Suppressor macrophage (primary cell): ENCODE measurements at regions not wholly inside any gene's neighbourhood (a gene's known extent, or its start where the extent isn't known, plus 50 kb on each side); places are given as distances from the start of the nearest gene placed in this dataset.
A peak's percentile ranks its signal among the peaks of the same experiment; 100 is the strongest.
"Not testable (repeated sequence)": the region's sequence is repeated elsewhere in the genome, so short reads cannot be mapped to it uniquely, and the experiment has no call there.

Experiments used
- DNase-seq, 4 experiments: peaks; one replicate each; pipeline ENCODE4 v3.0.0-alpha.2; 2020 to 2022

- peak in 1 of 4 experiments; percentile 2 for DNase-seq
Observed at GRCh38 chr9:86997156-86997555, 49.9 kb upstream of the GAS1 start.

DNA sequence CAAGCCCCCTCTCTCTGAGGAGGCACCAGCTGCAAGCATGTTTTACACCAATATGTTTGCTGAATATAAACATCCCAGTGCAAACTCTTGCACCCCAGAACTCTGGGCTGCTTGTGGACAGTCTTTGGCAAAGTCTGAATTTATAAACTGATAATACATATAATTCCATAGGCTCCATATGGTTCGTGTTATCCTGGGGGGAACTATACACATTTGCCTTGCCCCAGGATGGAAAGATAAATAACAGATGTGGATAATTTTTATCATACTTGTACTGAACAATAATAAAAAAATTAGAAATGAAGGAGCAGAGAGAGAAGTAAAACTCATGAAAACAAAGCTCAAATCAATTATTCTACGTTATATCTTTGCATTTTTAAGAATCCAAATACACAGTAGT, 50.6 kb upstream of the GAS1 start:
- no peak for DNase-seq

DNA sequence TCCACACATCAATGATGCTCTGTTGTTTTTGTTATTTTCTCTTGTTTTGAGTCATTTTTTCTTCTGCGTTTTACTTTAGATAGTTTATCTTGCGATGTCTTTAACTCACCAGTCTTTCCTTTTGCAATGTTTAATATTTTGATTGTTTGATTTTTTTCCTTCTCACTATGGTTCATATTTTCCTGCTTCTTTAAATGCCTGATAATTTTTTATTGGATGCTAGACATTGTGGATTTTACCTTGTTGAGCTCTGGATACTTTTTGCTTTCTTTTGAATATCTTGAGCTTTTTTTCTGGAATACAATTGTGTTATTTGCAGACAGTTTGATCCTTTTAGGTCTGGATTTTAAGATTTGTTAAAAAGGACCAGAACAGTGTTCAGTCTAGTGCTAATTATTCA, 55.2 kb upstream of the GAS1 start:
- DNase-seq, result no peak

DNA sequence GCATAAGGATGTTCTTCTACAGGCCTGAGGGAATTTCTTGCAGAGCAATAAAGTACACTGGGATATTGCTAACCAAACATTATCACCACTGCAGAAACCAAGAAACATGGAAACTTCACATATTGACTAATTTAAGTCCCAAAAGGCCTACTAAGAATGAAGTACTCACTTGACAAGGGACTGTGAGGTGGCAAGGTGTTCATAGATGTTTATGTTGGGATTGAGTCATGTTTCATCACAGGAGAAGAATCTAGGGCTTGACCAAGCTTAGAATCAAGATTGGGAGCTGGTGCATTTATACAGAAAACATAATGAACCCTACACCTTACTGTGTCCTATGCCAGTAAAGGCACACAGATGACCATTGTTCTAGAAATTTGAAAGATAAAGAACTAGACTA, 56.7 kb upstream of the GAS1 start:
- no peak for DNase-seq

GRCh38 chr9:87006956-87007355, 59.6 kb upstream of the GAS1 start:
- no peak for DNase-seq

DNA sequence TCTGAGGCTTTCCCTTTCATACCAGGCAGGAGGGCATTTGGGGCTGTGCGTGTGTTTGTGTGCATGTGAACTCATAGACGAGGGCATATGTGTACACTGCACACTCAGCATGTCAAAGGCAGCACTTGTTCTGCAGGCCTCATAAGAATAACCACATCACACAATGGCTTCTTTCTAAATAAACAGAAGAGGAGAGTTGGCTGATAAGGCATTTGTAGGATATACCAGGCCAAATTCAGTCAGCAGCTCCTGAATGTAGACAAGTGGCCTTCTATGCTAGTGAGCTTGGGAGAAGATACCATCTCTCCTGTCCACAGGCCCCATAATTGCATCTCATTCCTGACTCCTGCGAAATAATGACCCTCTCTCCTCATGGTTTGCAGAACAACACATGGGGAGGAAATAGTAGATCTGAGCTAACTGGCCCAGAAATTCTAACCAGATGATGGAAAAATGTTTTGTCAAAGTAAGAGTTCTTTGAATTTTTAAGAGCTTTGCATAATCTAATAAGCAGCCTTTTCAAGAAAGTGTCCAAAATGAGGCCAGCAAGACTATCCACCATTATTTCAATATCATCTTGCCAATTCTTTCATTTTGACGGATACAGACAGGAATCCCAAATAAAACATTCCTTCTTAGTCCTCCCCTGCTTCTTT, 60.5 kb upstream of the GAS1 start:
- no peak for DNase-seq

- DNase-seq, result no peak
Observed at GRCh38 chr9:87008667-87009066, 61.4 kb upstream of the GAS1 start.

- DNase-seq, result no peak
Observed at GRCh38 chr9:87010626-87011025, 63.3 kb upstream of the GAS1 start.

DNA sequence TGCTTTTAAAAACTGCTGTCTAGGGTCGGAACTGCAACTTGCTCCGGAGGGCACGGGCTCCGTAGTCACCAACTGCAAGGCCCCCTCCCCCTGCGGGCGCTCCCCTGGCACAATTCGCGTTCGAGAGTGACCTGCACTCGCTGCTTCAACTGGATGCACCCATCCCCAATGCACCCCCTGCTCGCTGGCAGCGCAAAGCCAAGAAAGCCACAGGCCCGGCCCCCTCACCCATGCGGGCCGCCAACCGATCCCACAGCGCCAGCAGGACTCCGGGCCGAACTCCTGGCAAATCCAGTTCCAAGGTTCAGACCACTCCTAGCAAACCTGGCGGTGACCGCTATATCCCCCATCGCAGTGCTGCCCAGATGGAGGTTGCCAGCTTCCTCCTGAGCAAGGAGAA, 64.2 kb upstream of the GAS1 start:
- DNase-seq, result no peak

DNA sequence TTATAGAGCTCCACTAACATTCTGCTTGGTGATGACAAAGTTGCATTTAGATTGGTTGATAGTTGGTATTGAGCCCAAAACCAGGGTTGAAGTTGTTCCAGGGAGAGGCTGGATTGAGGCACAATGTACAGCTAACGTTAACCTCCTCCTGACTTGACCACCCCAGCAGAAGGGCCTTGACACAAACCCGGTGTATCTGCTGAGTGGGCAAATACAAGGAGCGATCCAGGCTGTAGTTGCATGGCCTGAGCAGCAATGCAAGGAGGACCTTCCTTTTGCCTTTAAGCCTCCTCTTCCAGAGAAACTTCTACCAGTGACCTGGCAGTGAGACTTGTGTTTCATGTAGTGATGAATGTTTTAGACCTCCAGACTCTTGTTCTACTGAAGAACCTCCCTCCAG, 66.2 kb upstream of the GAS1 start:
- no peak for DNase-seq

DNA sequence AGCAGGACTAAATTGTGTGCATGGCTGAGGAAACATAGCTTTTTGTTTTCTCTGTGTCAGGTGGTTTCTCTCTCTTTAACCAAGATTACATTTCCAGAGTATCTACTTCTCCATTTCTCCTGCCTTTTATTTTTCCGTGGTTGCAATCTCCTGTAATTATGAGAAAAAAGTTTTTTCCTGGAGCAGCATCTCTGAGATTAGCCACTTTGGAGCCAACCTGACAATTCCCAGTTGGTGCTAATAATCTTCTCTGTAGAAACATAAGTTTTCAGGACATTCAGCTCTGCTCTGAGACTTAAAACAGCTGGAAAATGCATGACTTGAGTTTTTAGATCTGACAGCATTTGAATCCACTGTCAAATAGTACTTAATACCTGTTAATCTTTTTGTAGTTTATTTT, 67.1 kb upstream of the GAS1 start:
- no peak for DNase-seq

DNA sequence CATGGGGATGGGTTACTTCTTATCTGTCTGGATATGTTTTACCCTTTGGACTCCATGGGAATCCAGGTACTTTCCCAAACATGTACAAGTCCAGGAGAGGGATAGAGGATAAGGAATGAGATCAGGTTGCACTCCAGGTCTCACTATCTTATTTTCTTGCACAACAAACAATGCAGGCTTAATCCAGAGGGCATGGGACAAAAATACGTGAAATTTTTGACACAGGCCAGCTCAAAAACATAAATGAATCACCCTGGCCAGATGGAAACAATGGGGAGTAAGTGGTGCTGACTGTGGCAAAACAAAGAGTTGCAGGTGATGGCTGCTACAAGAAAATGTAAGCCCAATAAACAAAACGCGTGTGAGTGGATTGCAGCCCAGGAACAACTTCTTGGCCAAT, 69.4 kb upstream of the GAS1 start:
- DNase-seq, result no peak

- no peak for DNase-seq
Observed at GRCh38 chr9:87020169-87020950, 73.1 kb upstream of the GAS1 start.

DNA sequence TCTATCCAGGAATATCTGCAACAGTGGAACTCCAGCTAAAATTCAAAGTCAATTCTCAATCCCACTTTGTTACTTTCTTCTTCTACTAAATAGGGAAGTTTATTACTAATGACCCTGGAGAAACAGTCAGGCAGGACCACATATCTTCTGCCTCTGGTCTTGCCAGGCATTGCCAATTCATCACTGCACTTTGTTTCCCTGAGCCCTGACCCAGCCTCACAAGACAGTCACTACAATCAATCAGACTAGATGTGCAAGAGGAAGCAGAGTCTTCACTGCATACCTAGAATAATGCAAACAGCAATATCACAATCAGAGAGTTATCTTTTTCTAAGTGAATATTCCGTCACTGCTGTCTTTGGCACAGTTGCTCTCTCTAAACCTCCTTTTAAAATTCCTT, 74.9 kb upstream of the GAS1 start:
- DNase-seq, result no peak

DNA sequence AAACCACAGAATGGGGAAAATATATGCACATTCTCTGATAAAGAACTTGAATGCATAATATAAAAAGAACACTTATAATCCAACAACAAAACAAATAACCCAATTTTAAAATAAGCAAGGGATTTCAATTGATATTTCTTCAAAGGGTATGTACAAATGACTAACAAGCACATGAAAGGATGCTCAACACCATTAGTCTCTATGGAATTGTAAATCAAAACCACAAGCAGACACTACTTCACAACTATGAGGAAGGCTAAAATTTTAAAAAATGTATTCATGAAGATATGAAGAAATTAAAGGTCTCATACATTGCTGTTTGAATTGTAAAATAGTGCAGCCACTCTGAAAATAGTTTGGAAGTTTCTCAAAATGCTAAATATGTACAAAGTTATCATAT, 78.9 kb upstream of the GAS1 start:
- no peak for DNase-seq

DNA sequence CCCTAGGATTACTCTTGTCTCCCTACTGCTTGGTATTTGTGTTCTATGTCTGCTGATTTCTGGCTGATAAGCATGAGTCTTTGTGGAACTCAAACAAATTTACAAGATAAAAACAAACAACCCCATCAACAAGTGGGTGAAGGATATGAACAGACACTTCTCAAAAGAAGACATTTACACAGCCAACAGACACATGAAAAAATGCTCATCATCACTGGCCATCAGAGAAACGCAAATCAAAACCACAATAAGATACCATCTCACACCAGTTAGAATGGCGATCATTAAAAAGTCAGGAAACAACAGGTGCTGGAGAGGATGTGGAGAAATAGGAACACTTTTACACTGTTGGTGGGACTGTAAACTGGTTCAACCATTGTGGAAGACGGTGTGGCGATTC, 81.5 kb upstream of the GAS1 start:
- not testable (repeated sequence) for DNase-seq

DNA sequence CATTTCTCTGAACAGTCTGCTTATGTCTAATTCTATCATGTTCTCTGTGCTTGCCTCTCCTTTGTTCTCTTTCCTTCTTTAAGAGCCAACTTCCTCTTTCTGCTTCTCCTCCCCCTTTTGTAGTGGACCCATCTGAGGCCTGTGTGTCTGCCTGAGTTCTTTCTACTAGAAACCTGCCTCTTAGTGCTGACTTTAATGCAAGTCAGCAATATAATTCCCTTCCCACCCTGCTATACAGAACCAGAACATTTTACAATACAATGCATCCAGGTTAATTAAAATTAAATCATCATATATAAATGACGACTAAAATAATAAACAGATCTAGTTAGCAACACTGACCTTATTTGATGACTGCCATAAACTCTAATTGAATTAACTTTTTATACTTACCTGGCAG, 82.6 kb upstream of the GAS1 start:
- peak in 1 of 4 experiments; percentile 21 for DNase-seq

DNA sequence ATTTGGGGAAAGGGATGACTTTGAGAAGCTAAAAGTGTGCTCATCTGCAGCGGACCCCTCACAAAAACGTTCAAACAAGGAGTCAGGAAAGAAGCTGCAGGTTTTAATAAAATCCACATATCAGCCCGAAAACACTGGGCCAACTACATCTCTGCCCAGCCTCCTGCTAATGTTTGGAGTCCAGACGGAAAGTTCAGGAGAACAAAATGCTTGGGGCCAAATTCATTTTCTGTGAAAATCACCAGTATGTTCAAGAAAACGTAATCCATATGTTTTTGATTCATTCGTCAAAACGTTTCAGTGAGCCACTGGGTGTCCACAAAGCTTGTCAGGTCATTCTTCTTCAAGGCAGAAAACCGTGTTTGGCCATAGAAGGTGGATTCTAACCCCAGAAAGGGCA, 87.5 kb upstream of the GAS1 start:
- no peak for DNase-seq

DNA sequence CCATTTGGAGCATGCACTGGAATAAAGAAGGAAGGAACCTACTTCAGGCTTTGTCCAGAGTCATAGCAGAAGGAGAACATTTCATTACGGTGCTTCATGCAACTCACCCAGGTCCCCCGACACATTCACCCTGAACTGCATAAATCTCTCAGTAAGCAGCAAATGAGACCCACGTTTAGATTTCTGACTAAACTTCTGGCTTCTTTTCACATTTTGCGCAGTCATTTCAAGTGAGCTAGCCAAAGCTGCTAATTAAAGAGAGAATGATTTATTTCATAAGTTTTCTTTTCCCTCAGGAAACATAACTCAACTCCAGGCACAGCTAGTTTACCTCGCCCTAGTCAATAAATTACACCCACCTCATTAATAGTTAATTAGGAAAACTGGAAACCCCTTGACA, 88.6 kb upstream of the GAS1 start:
- DNase-seq, result no peak

DNA sequence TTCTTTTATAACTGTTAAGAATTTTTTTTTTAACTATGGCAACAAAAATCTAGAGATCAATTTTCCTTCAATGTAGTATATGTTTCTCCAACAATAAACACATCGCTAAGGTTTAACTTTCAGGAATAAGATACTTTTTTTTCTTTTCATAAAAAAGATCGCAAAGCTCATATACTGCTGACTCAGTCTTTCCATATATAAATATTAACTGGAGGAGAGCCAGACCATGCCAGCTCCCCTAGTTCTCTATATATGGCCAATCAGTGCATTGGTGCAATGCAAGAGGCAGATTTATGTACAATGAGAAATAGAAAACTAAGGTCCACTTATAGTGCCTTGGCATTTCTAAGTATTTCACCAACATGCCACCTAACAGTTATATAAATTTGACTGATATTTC, 89.2 kb upstream of the GAS1 start:
- DNase-seq, result no peak

- DNase-seq, result no peak
Observed at GRCh38 chr9:87039809-87040392, 92.6 kb upstream of the GAS1 start.

DNA sequence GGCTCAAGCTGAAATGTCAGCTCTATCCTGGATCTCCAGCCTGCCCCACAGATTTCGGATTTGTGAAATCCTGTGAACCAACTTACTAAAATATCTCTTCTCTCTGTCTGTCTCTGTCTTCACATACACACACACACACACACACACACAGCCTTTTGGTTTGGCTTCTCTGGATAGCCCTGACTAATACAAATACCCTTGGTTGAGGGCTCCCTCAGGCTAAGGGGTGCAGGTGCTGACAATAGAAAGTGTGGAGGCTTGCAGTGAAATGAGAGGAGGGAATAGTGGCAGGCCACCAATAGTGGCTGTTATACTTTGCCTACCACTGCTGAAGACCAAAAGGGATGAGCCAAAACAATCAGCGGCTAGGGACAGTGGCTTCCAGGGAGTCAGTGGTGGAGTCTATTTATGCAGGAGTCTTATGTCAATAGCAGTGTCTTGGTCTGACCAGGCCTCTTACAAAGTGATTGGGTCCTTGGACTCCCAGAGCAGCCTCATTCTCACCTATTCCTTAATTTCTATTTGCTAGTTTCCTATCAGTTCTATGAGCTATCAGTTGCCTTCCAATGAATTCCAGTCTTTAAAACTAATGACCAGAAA, 93.2 kb upstream of the GAS1 start:
- no peak for DNase-seq

DNA sequence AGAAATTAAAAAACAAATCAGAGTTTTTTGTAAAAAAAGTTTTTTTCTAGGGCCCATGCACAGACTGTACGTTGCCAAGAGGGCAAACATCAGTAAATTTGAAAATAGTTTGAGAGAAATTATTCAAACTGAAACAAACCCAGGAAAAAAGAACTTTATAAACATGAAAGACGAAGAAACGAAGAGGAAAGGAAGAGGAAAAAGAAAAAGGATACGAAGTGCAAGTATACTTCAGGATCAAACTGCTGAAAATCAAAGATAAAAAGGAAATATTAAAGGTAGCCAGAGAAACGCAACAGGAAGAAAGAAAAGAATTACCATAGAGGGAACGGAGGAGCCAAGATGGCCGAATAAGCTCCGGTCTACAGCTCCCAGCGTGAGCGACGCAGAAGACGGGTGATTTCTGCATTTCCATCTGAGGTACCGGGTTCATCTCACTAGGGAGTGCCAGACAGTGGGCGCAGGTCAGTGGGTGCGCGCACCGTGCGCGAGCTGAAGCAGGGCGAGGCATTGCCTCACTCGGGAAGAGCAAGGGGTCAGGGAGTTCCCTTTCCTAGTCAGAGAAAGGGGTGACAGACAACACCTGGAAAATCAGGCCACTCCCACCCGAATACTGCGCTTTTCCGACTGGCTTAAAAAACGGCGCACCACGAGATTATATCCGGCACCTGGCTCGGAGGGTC, 94.4 kb upstream of the GAS1 start:
- not testable (repeated sequence) for DNase-seq
